ENCODE measurements at regions not wholly inside any gene's neighbourhood (a gene's known extent, or its start where the extent isn't known, plus 50 kb on each side); places are given as distances from the start of the nearest gene placed in this dataset.
A peak's percentile ranks its signal among the peaks of the same experiment; 100 is the strongest.
"Not testable (repeated sequence)": the region's sequence is repeated elsewhere in the genome, so short reads cannot be mapped to it uniquely, and the experiment has no call there.

DNA sequence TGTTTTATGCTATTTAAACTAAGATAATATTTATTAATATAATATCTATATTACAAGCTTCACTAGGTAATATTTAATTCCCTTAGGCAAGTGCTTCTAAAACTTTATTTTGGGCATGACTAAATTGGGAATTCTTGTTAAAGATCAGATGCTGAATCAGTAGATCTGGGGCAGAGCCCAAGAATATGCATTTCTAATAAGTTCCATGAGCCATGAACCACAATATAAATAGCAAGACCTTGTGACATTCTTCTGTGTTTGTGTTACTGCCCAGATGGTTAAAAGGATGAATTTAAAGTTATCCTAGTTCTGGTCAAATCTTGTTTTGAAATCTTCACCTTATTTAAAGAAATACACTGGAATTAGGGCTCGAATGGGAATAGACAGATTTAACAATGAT is 258.4 kb upstream of the CACNA2D1 start:
- no peak for DNase-seq

GRCh38 chr7:82700741-82701140 is 257.2 kb upstream of the CACNA2D1 start:
- no peak for DNase-seq

DNA sequence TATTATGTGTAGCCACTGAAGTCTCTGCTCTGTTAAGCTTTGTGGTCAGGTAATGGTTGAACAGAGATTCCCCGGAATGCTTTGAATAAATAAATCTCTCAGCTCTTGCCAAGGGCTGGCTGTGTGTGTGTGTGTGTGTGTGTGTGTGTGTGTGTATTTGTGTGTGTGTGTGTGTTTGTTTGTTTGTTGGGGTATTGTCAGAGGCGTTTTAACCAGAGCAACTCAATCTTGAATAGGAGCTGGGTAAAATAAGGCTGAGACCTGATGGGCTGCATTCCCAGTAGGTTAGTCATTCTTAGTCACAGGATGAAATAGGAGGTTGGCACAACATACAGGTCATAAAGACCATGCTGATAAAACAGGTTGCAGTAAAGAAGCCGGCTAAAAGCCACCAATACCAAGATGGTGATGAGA is 256.2 kb upstream of the CACNA2D1 start:
- DNase-seq, result peak; percentile 51

DNA sequence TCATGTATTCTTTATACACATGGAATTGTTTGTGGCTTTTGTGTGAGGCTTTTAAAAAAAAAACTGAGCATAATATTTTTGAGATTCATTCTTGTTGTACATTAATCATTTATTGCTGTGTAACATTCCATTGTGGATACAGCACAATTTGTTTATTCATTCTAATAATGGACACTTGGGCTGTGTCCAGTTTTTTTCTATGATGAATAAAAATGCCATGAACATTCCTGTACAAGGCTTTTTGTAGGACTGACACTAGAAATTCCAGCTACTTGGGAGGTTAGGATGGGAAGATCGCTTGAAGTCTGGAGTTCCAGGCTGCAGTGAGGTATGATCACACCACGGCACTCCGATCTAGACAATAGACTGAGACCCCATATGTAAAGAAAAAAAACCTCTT is 254.3 kb upstream of the CACNA2D1 start:
- DNase-seq, result peak; percentile 13

DNA sequence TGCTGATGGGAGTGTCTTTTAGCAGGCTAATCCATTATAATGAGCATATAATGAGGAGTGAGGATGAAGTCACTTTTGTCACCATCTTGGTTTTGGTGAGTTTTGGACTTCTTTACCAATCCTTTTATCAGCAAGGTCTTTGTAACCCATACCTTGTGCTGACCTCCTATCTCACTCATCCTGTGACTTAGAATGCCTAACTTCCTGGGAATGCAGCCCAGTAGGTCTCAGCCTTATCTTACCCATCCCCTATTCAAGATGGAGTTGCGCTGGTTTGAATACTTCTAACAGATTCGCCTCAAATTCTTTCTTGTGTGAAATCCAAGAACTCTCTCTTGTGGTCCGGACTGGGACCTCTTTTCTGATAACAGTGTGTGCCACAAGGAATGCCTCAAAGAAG is 253.1 kb upstream of the CACNA2D1 start:
- DNase-seq, result no peak

DNA sequence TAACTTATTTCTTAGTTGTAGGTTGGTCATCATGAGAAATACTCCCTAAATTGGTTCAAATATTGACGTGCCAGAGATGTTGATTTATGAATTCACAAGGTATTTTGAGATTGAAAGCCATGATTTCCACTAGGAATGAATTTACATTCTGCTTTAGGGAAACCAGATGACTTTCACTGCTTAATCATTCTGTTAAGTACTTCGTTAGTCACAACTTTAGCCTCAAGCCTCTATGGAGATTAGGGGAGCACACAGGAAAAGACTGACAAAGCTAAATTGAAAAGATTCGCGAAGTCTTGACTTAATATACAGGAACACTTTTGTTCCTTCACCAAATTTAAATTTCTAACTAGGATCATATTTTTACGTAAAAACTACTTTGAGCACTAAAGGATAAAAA is 250.4 kb upstream of the CACNA2D1 start:
- no peak for DNase-seq

GRCh38 chr7:82690929-82691328 is 247.4 kb upstream of the CACNA2D1 start:
- no peak for DNase-seq

- no peak for DNase-seq
Observed at GRCh38 chr7:82685214-82685613, 241.6 kb upstream of the CACNA2D1 start.

GRCh38 chr7:82678716-82679115 is 235.1 kb upstream of the CACNA2D1 start:
- DNase-seq, result no peak

- DNase-seq, result no peak
Observed at GRCh38 chr7:82678259-82678658, 234.7 kb upstream of the CACNA2D1 start.

DNA sequence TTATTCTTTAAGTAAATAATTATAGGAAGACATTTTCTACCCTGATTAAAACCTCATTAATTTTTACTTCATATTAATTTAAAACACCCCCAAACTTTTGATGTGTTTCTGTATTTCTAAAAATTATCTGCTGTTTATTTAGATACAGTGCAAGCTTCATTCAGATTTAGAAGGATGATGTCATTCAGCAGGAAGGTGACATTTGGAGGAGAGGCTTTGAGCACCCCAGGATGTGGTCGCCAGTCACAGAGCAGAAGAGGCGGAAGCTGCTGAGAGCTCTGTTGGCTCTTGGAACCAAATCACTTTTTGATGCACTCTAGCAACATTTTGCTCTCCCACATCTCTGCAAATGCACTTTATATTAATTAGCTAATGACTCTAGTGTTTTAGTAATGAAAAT is 233.9 kb upstream of the CACNA2D1 start:
- DNase-seq, result no peak

GRCh38 chr7:82676777-82677463 is 233.3 kb upstream of the CACNA2D1 start:
- no peak for DNase-seq

DNA sequence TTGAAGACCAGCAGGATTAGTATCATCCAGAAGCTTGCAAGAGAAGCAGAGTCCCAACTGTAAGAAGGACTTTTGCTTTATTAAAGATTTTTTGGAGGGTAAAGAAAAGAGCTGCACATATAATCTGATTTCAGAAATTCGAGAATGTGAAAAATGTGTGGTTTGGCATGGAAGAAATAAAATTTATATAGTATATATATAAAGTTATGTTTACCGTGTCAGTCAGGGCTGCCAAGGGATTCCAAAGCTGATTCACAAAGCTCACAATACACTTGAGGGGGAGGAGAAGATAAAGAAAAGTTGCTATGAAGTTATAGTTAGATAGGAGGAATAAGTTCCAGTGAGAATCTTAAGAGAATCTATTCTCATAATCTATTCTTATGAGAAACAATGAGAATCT is 231.8 kb upstream of the CACNA2D1 start:
- no peak for DNase-seq

GRCh38 chr7:82674268-82674667 is 230.7 kb upstream of the CACNA2D1 start:
- DNase-seq, result no peak

DNA sequence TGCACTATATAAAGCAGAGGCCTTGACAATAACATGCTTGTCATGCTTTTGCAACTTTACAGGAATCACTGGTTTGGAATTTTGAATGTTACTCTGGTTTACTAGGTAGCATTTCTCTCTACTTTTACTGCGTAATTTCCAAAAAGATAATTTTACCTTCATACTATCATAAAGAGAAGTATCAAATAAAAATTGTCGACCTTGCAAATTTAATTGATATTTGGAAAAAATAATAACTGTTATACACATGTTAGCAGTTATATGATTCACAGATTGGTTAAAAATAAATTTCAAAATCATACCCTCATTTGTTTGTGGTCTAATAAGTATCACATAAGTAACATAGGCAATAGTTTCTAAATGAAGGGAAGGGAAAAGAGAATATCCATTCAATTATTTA is 228.5 kb upstream of the CACNA2D1 start:
- DNase-seq, result no peak

DNA sequence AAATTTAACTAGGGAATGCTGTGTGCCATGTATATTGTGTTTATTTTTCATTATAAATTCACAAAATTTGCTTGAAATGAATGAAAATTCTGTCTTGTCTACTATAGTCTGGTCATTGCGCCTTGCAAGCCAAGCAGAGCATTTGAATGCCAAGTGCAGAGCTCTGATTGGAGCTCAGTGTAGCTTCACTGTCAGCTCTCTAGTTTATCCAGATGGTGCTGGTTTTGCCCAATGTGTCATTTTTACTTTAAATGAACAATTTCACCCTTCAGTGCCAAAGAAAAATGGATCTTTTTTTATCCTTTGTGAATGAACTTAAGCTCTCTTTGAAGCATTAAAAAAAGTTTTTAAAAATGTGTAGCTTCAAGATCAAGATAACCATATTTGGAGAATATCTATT is 225.6 kb upstream of the CACNA2D1 start:
- no peak for DNase-seq

- DNase-seq, result no peak
Observed at GRCh38 chr7:82668676-82669075, 225.1 kb upstream of the CACNA2D1 start.

GRCh38 chr7:82665966-82666507 is 222.5 kb upstream of the CACNA2D1 start:
- no peak for DNase-seq

DNA sequence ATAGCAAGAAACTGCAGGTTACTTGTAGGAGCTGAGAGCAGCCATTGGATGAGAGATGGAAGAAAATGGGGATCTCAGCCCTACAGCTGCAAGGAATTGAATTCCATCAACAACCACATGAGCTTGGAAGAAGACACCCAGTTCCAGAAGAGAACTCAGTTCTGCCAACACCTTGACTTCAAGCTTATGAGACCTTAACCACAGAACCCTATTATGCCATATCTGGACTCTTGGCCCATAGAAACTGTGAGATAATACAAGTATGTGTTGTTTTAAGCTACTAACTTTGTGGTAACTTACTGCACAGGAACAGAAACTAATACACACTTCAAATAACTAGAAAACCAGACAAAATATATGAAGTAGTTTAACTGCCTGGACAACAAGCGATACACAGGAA is 212.4 kb upstream of the CACNA2D1 start:
- DNase-seq, result no peak

GRCh38 chr7:82650095-82650494 is 206.5 kb upstream of the CACNA2D1 start:
- DNase-seq, result not testable (repeated sequence)

DNA sequence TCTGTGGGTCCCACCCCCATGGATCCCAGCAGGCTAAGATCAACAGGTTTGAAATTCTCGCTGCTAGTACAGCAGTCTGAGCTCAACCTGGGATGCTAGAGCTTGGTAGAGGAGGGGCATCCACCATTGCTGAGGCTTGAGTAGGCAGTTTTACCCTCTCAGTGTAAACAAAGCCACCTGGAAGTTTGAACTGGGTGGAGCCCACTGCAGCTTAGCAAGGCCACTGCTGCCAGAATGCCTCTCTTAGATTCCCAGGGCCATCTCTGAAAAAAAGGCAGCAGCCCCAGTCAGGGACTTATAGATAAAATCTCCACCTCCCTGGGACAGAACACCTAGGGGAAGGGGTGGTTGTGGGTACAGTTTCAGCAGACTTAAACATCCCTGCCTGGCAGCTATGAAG is 190.0 kb upstream of the CACNA2D1 start:
- DNase-seq, result no peak

DNA sequence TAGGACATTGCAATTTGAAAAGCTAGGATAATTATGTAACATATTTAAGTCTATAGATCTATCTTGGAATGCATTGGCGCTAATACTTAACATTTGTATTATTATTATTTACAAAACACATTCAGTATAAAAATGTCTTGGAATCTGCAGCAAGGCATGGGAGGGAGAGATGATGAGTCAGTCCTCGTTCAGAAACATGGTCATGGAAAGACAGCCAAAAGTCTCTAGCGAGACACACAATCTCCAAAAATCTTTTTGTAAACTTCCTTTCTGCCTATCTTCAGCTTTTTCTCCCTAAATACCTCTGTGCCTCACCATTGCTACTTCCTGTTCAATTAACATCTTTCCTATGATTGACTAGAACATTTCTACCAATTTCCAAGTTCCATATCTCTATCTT is 188.4 kb upstream of the CACNA2D1 start:
- DNase-seq, result no peak

GRCh38 chr7:82629583-82629982 is 186.0 kb upstream of the CACNA2D1 start:
- DNase-seq, result no peak

DNA sequence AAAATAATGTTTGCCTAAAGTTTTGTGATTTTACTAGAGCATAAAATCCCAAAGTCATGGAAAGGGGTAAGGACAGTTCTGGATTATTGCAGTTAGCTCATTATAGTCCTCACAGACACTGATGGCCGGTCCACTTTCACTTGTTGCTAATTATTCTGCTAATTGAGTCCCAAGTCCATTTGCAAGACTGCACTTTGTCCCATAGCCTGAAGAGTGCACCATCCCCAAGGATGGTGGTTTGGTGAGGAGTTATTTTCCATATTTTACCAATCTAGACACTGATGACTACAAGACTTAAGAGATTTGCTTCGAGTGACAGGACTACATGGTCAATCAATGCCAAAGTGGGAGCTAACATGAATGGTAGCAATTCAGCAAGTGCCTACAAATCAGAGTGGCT is 181.8 kb upstream of the CACNA2D1 start:
- no peak for DNase-seq

DNA sequence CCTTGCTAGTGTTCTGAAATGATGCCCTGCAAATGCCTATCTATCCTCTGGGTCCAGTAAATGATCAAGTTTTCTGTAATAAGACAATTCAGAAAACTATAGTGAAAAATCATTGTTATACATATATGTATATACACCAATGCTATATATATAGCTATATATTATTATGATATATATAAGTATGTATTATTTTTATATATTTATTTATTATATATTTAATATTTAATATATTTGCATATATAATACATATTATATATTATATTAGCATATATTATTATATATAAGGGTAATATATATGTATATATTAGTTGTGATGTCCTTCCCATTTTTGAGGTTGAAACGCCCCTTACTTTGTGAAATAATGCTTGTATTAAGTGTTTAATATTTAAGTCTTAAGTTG is 181.4 kb upstream of the CACNA2D1 start:
- no peak for DNase-seq

Measured in kidney glomerular epithelial cell (primary cell).